B cell (primary cell): ENCODE measurements at regions not wholly inside any gene's neighbourhood (a gene's known extent, or its start where the extent isn't known, plus 50 kb on each side); places are given as distances from the start of the nearest gene placed in this dataset.

Source experiments
- ATAC-seq: fragments of 200-7000 bp; cut with Tn5 transposase; one replicate; pipeline ENCODE4 v1.10.0; 2021; ENCODE audit warnings: low read depth, mild to moderate bottlenecking, moderate number of reproducible peaks, moderate library complexity
- CTCF ChIA-PET: fragments of 350-600 bp; sonication (Branson Sonifier 250); formaldehyde crosslinking; loops from one replicate; lab custom pipeline; 2021; ENCODE audit warnings: antibody characterized with exemption, inconsistent platforms; lab: Charles Lee
- POLR2A ChIA-PET: fragments of 350-600 bp; sonication (Branson Sonifier 250); formaldehyde crosslinking; loops from one replicate; lab custom pipeline; 2021; ENCODE audit warnings: antibody characterized with exemption; lab: Charles Lee
- DNase-seq: peaks from one replicate; pipeline ENCODE4 v3.0.0; 2013
- H2AFZ ChIP-seq: 2 replicates; pipeline ENCODE4 v1.6.1; 2012; ENCODE audit warnings: mild to moderate bottlenecking, low read depth, low read length; ENCODE audit not compliant: insufficient read depth, poor library complexity, severe bottlenecking
- H3K27ac ChIP-seq, 2 donors: 1 replicate in 1 of 2; 2 replicates in 1 of 2; pipeline ENCODE4 v1.5.1; 2012 to 2013; ENCODE audit warnings: low read length in 2 of 2, mild to moderate bottlenecking in 2 of 2, moderate library complexity in 1 of 2
- H3K27me3 ChIP-seq, 4 experiments: fragments of 200-600 bp in 1 of 4; sonication (generic) in 1 of 4; replicated peaks in 1 of 4; 1 replicate in 2 of 4; 2 replicates in 2 of 4; pipeline versions ENCODE4 v1.6.1 to v1.7.0; 2013 to 2016; ENCODE audit warnings: low read length in 3 of 4, mild to moderate bottlenecking in 2 of 4, mixed read lengths in 1 of 4, moderate library complexity in 1 of 4; ENCODE audit not compliant: insufficient read depth in 4 of 4, control insufficient read depth in 3 of 4; ENCODE audit errors: control extremely low read depth in 1 of 4
- H3K36me3 ChIP-seq, 2 experiments: replicated peaks in 1 of 2; 1 replicate in 1 of 2; 2 replicates in 1 of 2; pipeline versions ENCODE4 v1.6.1 to v1.7.1; 2013; ENCODE audit warnings: low read length in 1 of 2; ENCODE audit not compliant: insufficient read depth in 2 of 2, control insufficient read depth in 1 of 2; ENCODE audit errors: control extremely low read depth in 1 of 2, extremely low read depth in 1 of 2
- H3K4me1 ChIP-seq, 2 donors: fragments of 200-600 bp in 1 of 2; sonication (generic) in 1 of 2; 1 replicate in 1 of 2; 2 replicates in 1 of 2; pipeline versions ENCODE4 v1.5.1 to v1.6.1; 2013 to 2017; ENCODE audit warnings: low read length in 2 of 2; ENCODE audit not compliant: control insufficient read depth in 2 of 2, insufficient read depth in 2 of 2
- H3K4me2 ChIP-seq: replicated peaks from 2 replicates; pipeline ENCODE3; 2012; ENCODE audit warnings: mild to moderate bottlenecking, low read depth, low read length; ENCODE audit not compliant: poor library complexity, severe bottlenecking
- H3K4me3 ChIP-seq, 5 experiments: fragments of 200-600 bp in 1 of 5; sonication (generic) in 1 of 5; 1 replicate in 3 of 5; 2 replicates in 2 of 5; pipeline versions ENCODE4 v1.5.1 to v1.7.0; 2011 to 2016; ENCODE audit warnings: low read length in 4 of 5, mild to moderate bottlenecking in 4 of 5, low read depth in 2 of 5, control low read depth in 1 of 5, moderate library complexity in 1 of 5; ENCODE audit not compliant: insufficient read depth in 1 of 5; ENCODE audit errors: control extremely low read depth in 1 of 5, extremely low read depth in 1 of 5
- H3K79me2 ChIP-seq: fragments of 200-600 bp; sonication (generic); one replicate; pipeline ENCODE4 v1.6.0; 2016; ENCODE audit warnings: low read length; ENCODE audit not compliant: control insufficient read depth, insufficient read depth
- H3K9ac ChIP-seq: fragments of 200-600 bp; sonication (generic); 2 replicates; pipeline ENCODE4 v1.6.1; 2017; ENCODE audit warnings: mild to moderate bottlenecking, low read length, moderate library complexity
- H3K9me3 ChIP-seq, 3 donors: one replicate each; pipeline versions ENCODE4 v1.6.1 to v1.7.1; 2013; ENCODE audit warnings: low read length in 2 of 3; ENCODE audit not compliant: control insufficient read depth in 2 of 3, insufficient read depth in 1 of 3; ENCODE audit errors: control extremely low read depth in 1 of 3
- H4K20me1 ChIP-seq: 2 replicates; pipeline ENCODE4 v1.6.0; 2012; ENCODE audit warnings: mild to moderate bottlenecking, low read length; ENCODE audit not compliant: insufficient read depth, control insufficient read depth, poor library complexity, severe bottlenecking
- H3K27ac Mint-ChIP-seq: one replicate; pipeline ENCODE4 v1.8.0; 2021; ENCODE audit warnings: mixed read lengths
- H3K27me3 Mint-ChIP-seq: one replicate; pipeline ENCODE4 v1.8.0; 2021; ENCODE audit warnings: mixed read lengths
- H3K4me1 Mint-ChIP-seq: one replicate; pipeline ENCODE4 v1.8.0; 2021; ENCODE audit warnings: mixed read lengths
- H3K4me3 Mint-ChIP-seq: one replicate; pipeline ENCODE4 v1.8.0; 2021; ENCODE audit warnings: mixed read lengths
- H3K9me3 Mint-ChIP-seq: one replicate; pipeline ENCODE4 v1.8.0; 2022; ENCODE audit warnings: mixed read lengths; ENCODE audit not compliant: insufficient read depth
- CTCF ChIP-seq: fragments of 200-600 bp; IDR thresholded peaks from one replicate; pipeline ENCODE4 v1.8.0; 2022; ENCODE audit warnings: antibody characterized with exemption, mild to moderate bottlenecking
- EZH2 ChIP-seq: IDR thresholded peaks from 2 replicates; pipeline ENCODE4 v1.6.1; 2012; ENCODE audit warnings: borderline replicate concordance, low read depth, mild to moderate bottlenecking, moderate library complexity, low read length; ENCODE audit not compliant: insufficient read depth, poor library complexity, severe bottlenecking
- whole genome bisulfite sequencing: methylation state at CpG from one replicate; pipeline ENCODE4 v1.1.5; 2013; ENCODE audit warnings: missing lambda C conversion rate; ENCODE audit not compliant: insufficient coverage; 5-methylcytosine and 5-hydroxymethylcytosine counted together
- intact Hi-C: fragments of 100-400 bp; cut with micrococcal nuclease; formaldehyde crosslinking; loops from one replicate; pipeline ENCODE4 v1.10.0; 2022

GRCh38 chr6:14824484-14825275 is 421.2 kb upstream of the JARID2 start:
- ATAC-seq: no peak
- H3K79me2 ChIP-seq: no peaks in the 10 kb centered on the region

More at GRCh38 chr6:14824484-14825275, 421.2 kb upstream of the JARID2 start:
- H3K9me3 Mint-ChIP-seq: no peaks in the 10 kb centered on the region
- Histone ChIP-seq H4K20me1 (no peaks in the 10 kb centered on the region), H3K27ac (no peak overlapping the region), H3K4me1 (no peaks in the 10 kb centered on the region), H3K9ac (no peak overlapping the region), H3K36me3 (no peaks in the 10 kb centered on the region), H3K9me3 (no peaks in the 10 kb centered on the region), H2AFZ (no peak overlapping the region), H3K4me3 (no peak overlapping the region), H3K27me3 (no peaks in the 10 kb centered on the region), H3K4me2 (no peak overlapping the region)
- TF ChIP-seq EZH2: no peak
- TF ChIP-seq CTCF: no peak
- H3K4me3 Mint-ChIP-seq: no peak overlapping the region
- intact Hi-C loops: no loop called here
- CTCF ChIA-PET: no interaction called here
- H3K27me3 Mint-ChIP-seq: peaks cover 15% of the 10 kb centered on the region
- H3K4me1 Mint-ChIP-seq: peaks cover 4% of the 10 kb centered on the region
- no peak overlapping the region for H3K27ac Mint-ChIP-seq
- DNase-seq: no peak
- 85% methylated on average over 5 of the region's 10 CpGs for WGBS
- POLR2A ChIA-PET: no interaction called here
